ENCODE measurements at regions not wholly inside any gene's neighbourhood (a gene's known extent, or its start where the extent isn't known, plus 50 kb on each side); places are given as distances from the start of the nearest gene placed in this dataset.

- no peak for DNase-seq (ENCODE audit: low spot score)
Measured at GRCh38 chr2:5472673-5473072, 219.5 kb upstream of the SOX11 start.

- peak; percentile 85 for DNase-seq (ENCODE audit: low spot score)
Measured at GRCh38 chr2:5473635-5474034, 218.5 kb upstream of the SOX11 start.

GRCh38 chr2:5474716-5475115, 217.5 kb upstream of the SOX11 start:
- DNase-seq (ENCODE audit: low spot score), result no peak

GRCh38 chr2:5479265-5479928, 212.8 kb upstream of the SOX11 start:
- peak; percentile 41 for DNase-seq (ENCODE audit: low spot score)

- no peak for DNase-seq (ENCODE audit: low spot score)
Measured at GRCh38 chr2:5482929-5483331, 209.3 kb upstream of the SOX11 start.

GRCh38 chr2:5484868-5485267, 207.3 kb upstream of the SOX11 start:
- no peak for DNase-seq (ENCODE audit: low spot score)

- no peak for DNase-seq (ENCODE audit: low spot score)
Measured at GRCh38 chr2:5491523-5491922, 200.7 kb upstream of the SOX11 start.

- no peak for DNase-seq (ENCODE audit: low spot score)
Measured at GRCh38 chr2:5493256-5493655, 198.9 kb upstream of the SOX11 start.

GRCh38 chr2:5494212-5494611, 198.0 kb upstream of the SOX11 start:
- DNase-seq (ENCODE audit: low spot score), result no peak

- DNase-seq (ENCODE audit: low spot score), result no peak
Measured at GRCh38 chr2:5495586-5495985, 196.6 kb upstream of the SOX11 start.

GRCh38 chr2:5497874-5498273, 194.3 kb upstream of the SOX11 start:
- no peak for DNase-seq (ENCODE audit: low spot score)

- no peak for DNase-seq (ENCODE audit: low spot score)
Measured at GRCh38 chr2:5501807-5502206, 190.4 kb upstream of the SOX11 start.

GRCh38 chr2:5502385-5502784, 189.8 kb upstream of the SOX11 start:
- DNase-seq (ENCODE audit: low spot score), result no peak

- DNase-seq (ENCODE audit: low spot score), result no peak
Measured at GRCh38 chr2:5504756-5505155, 187.4 kb upstream of the SOX11 start.

- DNase-seq (ENCODE audit: low spot score), result no peak
Measured at GRCh38 chr2:5507367-5507766, 184.8 kb upstream of the SOX11 start.

GRCh38 chr2:5509362-5509761, 182.8 kb upstream of the SOX11 start:
- no peak for DNase-seq (ENCODE audit: low spot score)

GRCh38 chr2:5510082-5510481, 182.1 kb upstream of the SOX11 start:
- no peak for DNase-seq (ENCODE audit: low spot score)

- no peak for DNase-seq (ENCODE audit: low spot score)
Measured at GRCh38 chr2:5515693-5516092, 176.5 kb upstream of the SOX11 start.

GRCh38 chr2:5519286-5519685, 172.9 kb upstream of the SOX11 start:
- DNase-seq (ENCODE audit: low spot score), result no peak

- peak; percentile 67 for DNase-seq (ENCODE audit: low spot score)
Measured at GRCh38 chr2:5520463-5520972, 171.7 kb upstream of the SOX11 start.

GRCh38 chr2:5521461-5521860, 170.7 kb upstream of the SOX11 start:
- peak; percentile 69 for DNase-seq (ENCODE audit: low spot score)

GRCh38 chr2:5524551-5524950, 167.6 kb upstream of the SOX11 start:
- DNase-seq (ENCODE audit: low spot score), result no peak

- no peak for DNase-seq (ENCODE audit: low spot score)
Measured at GRCh38 chr2:5528706-5529105, 163.5 kb upstream of the SOX11 start.
